ENCODE measurements at regions not wholly inside any gene's neighbourhood (a gene's known extent, or its start where the extent isn't known, plus 50 kb on each side); places are given as distances from the start of the nearest gene placed in this dataset.

DNA sequence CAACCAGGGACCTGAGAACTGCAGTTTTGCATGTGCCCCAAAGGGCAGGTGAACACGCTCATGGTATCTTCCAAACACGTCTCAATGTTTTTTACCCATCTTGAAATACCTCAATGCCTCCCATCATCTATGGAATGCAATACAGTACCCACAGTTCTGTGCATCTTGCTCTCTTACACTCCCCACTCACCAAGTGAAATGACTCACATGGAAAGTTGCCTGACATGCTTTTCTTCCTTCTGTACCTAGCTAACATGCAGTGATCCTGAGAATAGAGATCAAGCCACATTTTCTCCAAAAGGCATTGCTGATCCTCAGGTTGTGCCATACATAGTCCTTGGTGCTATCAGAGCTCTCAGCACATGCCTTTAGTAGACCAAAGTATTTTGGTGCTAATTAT, 373.9 kb downstream of the GPD2 start:
- no peaks in the 10 kb centered on the region for H3K27me3 Mint-ChIP-seq (ENCODE audit: low read depth)
- no peak for TF ChIP-seq HMGA2 (CRISPR knock-in tag; IDR thresholded peaks at IDR 0.05)
- TF ChIP-seq ZSCAN18 (CRISPR knock-in tag; IDR thresholded peaks at IDR 0.05) = no peak
- no peak for TF ChIP-seq NFE2L1 (CRISPR knock-in tag; IDR thresholded peaks at IDR 0.05)
- no peak for TF ChIP-seq CDX4 (CRISPR knock-in tag; IDR thresholded peaks at IDR 0.05; ENCODE audit: borderline replicate concordance)
- TF ChIP-seq, protein P1, sequence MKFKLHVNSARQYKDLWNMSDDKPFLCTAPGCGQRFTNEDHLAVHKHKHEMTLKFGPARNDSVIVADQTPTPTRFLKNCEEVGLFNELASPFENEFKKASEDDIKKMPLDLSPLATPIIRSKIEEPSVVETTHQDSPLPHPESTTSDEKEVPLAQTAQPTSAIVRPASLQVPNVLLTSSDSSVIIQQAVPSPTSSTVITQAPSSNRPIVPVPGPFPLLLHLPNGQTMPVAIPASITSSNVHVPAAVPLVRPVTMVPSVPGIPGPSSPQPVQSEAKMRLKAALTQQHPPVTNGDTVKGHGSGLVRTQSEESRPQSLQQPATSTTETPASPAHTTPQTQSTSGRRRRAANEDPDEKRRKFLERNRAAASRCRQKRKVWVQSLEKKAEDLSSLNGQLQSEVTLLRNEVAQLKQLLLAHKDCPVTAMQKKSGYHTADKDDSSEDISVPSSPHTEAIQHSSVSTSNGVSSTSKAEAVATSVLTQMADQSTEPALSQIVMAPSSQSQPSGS (CRISPR knock-in tag; IDR thresholded peaks at IDR 0.05; ENCODE audit: borderline replicate concordance, low read depth) = no peak
- no peak for TF ChIP-seq SP1 (CRISPR knock-in tag; conservative IDR thresholded peaks at IDR 0.05)
- TF ChIP-seq, protein P2, sequence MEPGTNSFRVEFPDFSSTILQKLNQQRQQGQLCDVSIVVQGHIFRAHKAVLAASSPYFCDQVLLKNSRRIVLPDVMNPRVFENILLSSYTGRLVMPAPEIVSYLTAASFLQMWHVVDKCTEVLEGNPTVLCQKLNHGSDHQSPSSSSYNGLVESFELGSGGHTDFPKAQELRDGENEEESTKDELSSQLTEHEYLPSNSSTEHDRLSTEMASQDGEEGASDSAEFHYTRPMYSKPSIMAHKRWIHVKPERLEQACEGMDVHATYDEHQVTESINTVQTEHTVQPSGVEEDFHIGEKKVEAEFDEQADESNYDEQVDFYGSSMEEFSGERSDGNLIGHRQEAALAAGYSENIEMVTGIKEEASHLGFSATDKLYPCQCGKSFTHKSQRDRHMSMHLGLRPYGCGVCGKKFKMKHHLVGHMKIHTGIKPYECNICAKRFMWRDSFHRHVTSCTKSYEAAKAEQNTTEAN (CRISPR knock-in tag; IDR thresholded peaks at IDR 0.05) = no peak
- TF ChIP-seq STAT6 (CRISPR knock-in tag; conservative IDR thresholded peaks at IDR 0.05; ENCODE audit: low read depth) = no peak
- TF ChIP-seq IRF1 (CRISPR knock-in tag; IDR thresholded peaks at IDR 0.05) = no peak
- no peak for TF ChIP-seq NR3C1 (CRISPR knock-in tag; conservative IDR thresholded peaks at IDR 0.05; ENCODE audit: low read depth)
- no peak for TF ChIP-seq ELF4 (CRISPR knock-in tag; IDR thresholded peaks at IDR 0.05; ENCODE audit: low read depth)
- no peak for TF ChIP-seq ZNF425 (CRISPR knock-in tag; conservative IDR thresholded peaks at IDR 0.05)
- H3K4me3 Mint-ChIP-seq = no peak overlapping the region
- DNase-seq (ENCODE audit: low spot score) (no peak), ATAC-seq (no peak)
- ChIA-PET POLR2A (no interaction called here), CTCF (no interaction called here)
- H3K27ac Mint-ChIP-seq = no peak overlapping the region
- no peaks in the 10 kb centered on the region for H3K4me1 Mint-ChIP-seq
- H3K36me3 Mint-ChIP-seq = peaks cover 8% of the 10 kb centered on the region
- H3K9me3 Mint-ChIP-seq = peaks cover 22% of the 10 kb centered on the region

DNA sequence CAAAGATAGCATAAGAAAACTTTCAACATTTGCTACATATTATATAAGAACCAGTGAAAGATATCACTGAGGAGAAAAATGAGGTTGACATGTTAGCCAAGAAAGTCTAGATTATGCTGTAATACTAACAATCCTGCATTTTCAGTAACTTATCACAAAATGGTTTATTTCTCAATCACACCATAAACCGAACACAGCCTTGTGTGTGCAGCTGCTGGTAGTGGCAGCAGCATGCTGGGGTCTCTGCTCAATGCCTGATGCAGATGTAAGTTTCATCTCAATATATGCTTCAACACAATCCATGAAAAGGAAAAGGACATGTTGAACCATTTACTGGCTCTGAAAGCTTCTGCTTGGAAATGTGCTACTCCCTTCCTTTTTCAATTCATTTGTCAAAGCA, 376.3 kb downstream of the GPD2 start:
- Mint-ChIP-seq H3K27me3 (ENCODE audit: low read depth) (no peaks in the 10 kb centered on the region), H3K27ac (no peak overlapping the region), H3K4me3 (no peak overlapping the region), H3K36me3 (no peaks in the 10 kb centered on the region), H3K4me1 (no peaks in the 10 kb centered on the region), H3K9me3 (peaks cover 8% of the 10 kb centered on the region)
- CTCF ChIA-PET = no interaction called here
- ATAC-seq (no peak), DNase-seq (ENCODE audit: low spot score) (no peak)
- TF ChIP-seq ZNF416 (CRISPR knock-in tag; IDR thresholded peaks at IDR 0.05) = no peak
- no peak for TF ChIP-seq ZNF232 (CRISPR knock-in tag; IDR thresholded peaks at IDR 0.05)
- no peak for TF ChIP-seq SMAD4 (CRISPR knock-in tag; IDR thresholded peaks at IDR 0.05)
- POLR2A ChIA-PET = no interaction called here
